ENCODE measurements at regions not wholly inside any gene's neighbourhood (a gene's known extent, or its start where the extent isn't known, plus 50 kb on each side); places are given as distances from the start of the nearest gene placed in this dataset.
"Not testable (repeated sequence)": the region's sequence is repeated elsewhere in the genome, so short reads cannot be mapped to it uniquely, and the experiment has no call there.

- no peak for FAIRE-seq
Observed at GRCh38 chr6:2611092-2611491, 139.6 kb downstream of the MYLK4 start.

GRCh38 chr6:2608503-2608902 is 142.2 kb downstream of the MYLK4 start:
- FAIRE-seq (no peak), DNase-seq (ENCODE audit: insufficient read length, low spot score) (no peak)

More at GRCh38 chr6:2611092-2611491, 139.6 kb downstream of the MYLK4 start:
- no peak for DNase-seq (ENCODE audit: insufficient read length, low spot score)

- DNase-seq (ENCODE audit: insufficient read length, low spot score) (no peak), FAIRE-seq (no peak)
Observed at GRCh38 chr6:2600363-2600762, 150.4 kb downstream of the MYLK4 start.

DNA sequence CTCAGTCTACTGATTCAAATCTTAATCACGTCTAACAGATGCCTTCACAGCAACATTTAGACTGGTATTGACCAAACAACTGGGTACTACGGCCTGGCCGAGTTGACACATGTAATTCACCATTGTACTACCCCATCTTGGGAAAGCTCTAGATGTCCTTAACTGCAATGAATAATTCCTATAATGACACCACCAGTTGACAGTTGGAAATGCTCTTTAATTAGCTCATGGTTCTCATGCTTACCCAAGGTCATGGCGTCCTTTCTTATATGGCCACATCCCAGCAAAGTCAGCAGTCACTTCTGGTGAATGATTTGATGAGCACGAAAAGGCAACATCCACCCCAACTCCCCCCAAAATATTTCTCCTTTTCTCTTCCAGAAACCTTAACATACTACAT is 150.9 kb downstream of the MYLK4 start:
- FAIRE-seq (no peak), DNase-seq (ENCODE audit: insufficient read length, low spot score) (no peak)

- FAIRE-seq = no peak
- no peak for DNase-seq (ENCODE audit: insufficient read length, low spot score)
Observed at GRCh38 chr6:2598867-2599266, 151.9 kb downstream of the MYLK4 start.

DNA sequence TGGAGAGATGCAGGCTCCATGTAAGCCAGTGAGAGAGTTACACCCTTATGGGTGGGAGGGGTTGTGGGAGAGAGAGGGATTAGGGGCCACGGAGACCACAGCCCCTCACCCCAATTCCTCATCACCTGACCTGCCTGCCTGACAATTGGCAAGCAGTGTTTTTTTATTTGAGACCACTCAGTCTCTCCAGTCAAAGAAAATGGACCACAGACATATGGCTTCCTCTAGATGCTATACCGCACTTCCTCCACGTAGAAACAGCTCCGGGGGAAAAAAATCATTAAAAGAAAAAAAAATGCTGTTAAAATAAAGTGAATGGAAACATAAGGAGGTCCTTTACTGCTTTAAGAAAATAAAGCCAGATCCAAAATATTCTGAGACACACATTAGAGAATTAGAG is 152.7 kb downstream of the MYLK4 start:
- no peak for FAIRE-seq
- no peak for DNase-seq (ENCODE audit: insufficient read length, low spot score)

- FAIRE-seq; DNase-seq (ENCODE audit: insufficient read length, low spot score): not testable (repeated sequence)
Observed at GRCh38 chr6:2597457-2597856, 153.3 kb downstream of the MYLK4 start.

GRCh38 chr6:2596222-2596621 is 154.5 kb downstream of the MYLK4 start:
- FAIRE-seq (no peak), DNase-seq (ENCODE audit: insufficient read length, low spot score) (no peak)

DNA sequence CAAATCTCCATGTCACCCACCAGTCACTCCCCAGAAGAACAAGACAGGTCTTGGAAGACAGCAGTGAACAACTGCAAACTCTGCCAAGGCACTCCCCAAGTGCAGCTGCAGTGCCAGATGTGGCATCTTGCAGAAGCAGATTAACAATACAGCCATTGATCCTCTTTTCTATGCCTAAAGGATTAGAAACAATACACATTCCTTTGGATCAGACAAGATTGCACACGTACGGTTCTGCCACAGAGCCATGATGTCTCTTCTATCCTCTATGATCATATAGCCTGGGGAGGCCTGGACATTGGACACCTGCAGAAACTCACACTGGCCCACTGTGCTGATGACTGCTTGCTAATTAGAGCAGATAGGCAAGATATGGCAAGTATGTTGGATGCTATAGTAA is 155.9 kb downstream of the MYLK4 start:
- FAIRE-seq (no peak), DNase-seq (ENCODE audit: insufficient read length, low spot score) (no peak)

DNA sequence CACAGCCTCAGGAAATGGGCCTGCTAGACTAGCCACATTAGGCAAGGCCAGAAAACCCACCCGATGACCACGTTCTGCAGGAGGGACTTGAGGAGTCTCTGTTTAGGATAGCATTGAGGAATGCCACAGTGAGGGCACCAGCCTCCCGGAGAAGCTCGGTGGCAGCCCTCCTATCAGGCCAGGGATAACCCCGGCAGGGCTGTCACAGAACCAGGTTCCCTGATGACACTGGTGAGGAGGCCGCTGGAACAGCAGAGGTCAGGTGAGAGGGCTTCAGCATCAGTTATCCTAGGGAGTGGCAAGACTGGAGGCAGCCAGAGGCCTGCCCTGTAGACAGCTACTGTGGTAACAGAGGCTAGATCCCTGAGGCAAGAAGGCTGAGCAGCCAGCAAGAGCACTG is 157.6 kb downstream of the MYLK4 start:
- FAIRE-seq (no peak), DNase-seq (ENCODE audit: insufficient read length, low spot score) (no peak)

- DNase-seq (ENCODE audit: insufficient read length, low spot score) = no peak
Observed at GRCh38 chr6:2589171-2589661, 161.5 kb downstream of the MYLK4 start.

DNA sequence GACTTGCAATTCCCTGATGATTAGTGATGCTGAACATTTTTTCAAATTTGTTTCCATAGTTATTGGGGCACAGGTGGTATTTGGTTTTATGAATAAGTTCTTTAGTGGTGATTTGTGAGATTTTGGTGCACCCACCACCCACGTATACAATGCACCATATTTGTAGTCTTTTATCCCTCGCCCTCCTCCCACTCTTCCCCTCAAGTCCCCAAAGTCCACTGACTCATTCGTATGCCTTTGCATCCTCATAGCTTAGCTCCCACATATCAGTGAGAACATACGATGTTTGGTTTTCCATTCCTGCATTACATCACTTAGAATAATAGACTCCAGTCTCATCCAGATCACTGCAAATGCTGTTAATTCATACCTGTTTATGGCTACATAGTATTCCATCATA is 167.3 kb downstream of the MYLK4 start:
- no peak for FAIRE-seq
- DNase-seq (ENCODE audit: insufficient read length, low spot score) = no peak

More at GRCh38 chr6:2589171-2589661, 161.5 kb downstream of the MYLK4 start:
- no peak for FAIRE-seq

DNA sequence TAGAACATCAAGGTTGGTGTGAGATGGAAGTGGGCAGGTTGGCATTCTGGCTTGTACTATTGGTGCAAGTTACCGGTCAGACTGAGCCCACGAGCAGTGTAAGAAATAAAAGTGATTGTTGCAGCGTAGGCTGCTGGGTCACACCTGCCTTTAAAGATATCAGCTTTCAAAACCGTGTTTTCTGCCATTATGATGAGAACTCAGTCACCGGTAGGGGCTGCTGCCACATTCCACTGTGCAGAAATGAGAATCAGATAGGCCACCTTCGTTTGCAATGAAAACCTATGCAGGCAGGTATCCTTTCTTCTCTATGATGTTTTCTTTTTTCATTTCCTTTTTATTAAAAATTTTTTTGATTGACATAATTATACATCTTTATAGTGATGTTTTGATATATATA is 168.5 kb downstream of the MYLK4 start:
- FAIRE-seq = no peak
- no peak for DNase-seq (ENCODE audit: insufficient read length, low spot score)

DNA sequence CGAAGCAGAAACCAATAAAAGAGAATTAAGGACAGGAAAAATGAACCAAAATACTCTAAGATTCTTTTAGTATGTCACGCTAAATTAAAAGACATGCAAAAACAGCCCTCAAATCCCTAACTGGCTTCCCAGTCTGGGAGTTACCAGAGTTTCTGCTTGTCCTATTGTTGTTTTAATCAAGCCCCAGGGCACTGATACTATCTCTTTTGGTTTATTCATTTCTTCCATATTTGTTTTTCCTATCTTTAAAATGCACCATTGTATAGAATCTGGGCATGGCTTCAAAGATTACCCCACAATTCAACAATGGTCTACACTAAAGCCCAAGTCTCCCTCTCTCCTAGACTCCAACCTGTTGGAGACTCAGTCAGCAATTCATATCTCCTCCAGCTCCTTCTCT is 169.1 kb downstream of the MYLK4 start:
- DNase-seq (ENCODE audit: insufficient read length, low spot score) (no peak), FAIRE-seq (no peak)

- DNase-seq (ENCODE audit: insufficient read length, low spot score) (no peak), FAIRE-seq (no peak)
Observed at GRCh38 chr6:2581011-2581410, 169.7 kb downstream of the MYLK4 start.

DNA sequence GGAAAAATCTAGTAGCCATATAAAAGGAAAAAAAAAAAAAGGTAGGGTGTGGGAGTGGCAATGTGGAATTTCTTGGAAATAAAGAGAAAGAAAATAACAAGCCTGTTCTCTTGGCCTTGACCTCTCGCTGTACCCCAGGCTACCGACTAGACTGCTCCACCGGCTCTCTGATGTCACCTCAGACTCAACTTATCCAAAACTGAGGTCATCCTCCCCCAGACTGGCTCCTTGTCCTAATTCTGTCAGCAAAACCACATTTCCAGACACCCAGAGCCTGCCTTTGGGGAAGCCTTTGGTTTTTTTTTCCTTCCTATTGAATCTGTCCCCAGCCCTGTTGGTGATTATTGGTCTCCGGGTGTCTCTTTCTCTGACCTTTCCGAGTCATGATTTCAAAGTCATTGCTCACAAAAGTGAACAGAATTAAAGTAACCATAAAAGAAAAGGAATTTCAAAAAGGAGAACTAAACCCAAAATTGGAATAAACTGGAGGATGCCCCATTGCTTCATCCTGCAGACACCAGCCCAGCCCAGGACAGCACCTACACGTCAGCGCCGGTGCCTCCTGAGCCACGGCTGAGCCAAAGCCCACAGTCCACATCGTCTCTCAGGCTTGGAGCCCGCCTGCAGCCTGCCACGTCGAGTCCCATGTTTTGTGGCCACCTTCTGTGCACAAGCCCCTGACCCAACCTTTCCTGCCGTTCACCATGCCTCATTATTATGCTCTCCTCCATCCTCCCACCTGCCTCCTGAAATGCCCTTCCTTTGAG is 170.7 kb downstream of the MYLK4 start:
- DNase-seq (ENCODE audit: insufficient read length, low spot score) = no peak

GRCh38 chr6:2579241-2579761 is 171.4 kb downstream of the MYLK4 start:
- DNase-seq (ENCODE audit: insufficient read length, low spot score) = no peak
- no peak for FAIRE-seq

More for the DNA sequence above, 170.7 kb downstream of the MYLK4 start:
- no peak for FAIRE-seq

GRCh38 chr6:2578767-2579166 is 172.0 kb downstream of the MYLK4 start:
- FAIRE-seq = no peak
- no peak for DNase-seq (ENCODE audit: insufficient read length, low spot score)

GRCh38 chr6:2576499-2576898 is 174.2 kb downstream of the MYLK4 start:
- no peak for DNase-seq (ENCODE audit: insufficient read length, low spot score)
- no peak for FAIRE-seq

DNA sequence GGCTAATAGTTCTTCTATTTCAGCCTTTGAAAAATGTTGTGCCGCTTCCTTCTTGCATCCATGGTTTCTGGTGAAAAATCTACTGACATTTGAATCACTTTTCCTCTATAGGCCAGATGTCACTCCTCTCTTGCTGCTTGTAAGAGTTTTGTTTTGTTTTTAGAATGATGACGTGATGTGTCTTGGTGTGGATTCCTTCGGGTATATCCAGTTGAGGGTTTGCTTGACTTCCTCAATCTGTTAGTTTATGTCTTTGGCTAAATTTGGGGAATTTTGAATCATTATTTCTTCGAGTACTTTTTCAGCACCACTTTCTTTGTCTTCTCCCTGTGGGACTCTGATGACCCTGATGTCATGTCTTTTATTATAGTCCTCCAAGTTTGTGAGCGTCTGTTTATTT is 175.5 kb downstream of the MYLK4 start:
- FAIRE-seq (no peak), DNase-seq (ENCODE audit: insufficient read length, low spot score) (no peak)

DNA sequence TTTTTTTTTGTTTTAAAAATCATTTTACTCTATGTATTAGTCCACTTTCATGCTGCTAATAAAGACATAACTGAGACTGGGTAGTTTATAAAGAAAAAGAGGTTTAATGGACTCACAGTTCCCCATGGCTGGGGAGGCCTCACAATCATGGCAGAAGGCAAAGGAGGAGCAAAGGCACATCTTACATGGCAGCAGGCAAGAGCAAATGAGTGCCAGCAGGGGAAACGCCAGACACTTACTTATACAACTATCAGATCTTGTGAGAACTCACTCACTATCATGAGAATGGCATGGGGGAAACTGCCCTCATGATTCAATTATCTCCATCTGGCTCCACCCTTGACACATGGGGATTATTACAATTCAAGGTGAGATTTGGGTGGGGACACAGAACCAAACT is 181.3 kb downstream of the MYLK4 start:
- FAIRE-seq = not testable (repeated sequence)

GRCh38 chr6:2566048-2566447 is 184.7 kb downstream of the MYLK4 start:
- FAIRE-seq = no peak
- no peak for DNase-seq (ENCODE audit: insufficient read length, low spot score)

More for the DNA sequence above, 181.3 kb downstream of the MYLK4 start:
- not testable (repeated sequence) for DNase-seq (ENCODE audit: insufficient read length, low spot score)

Data from GM19239 (cell line).